ENCODE measurements at regions not wholly inside any gene's neighbourhood (a gene's known extent, or its start where the extent isn't known, plus 50 kb on each side); places are given as distances from the start of the nearest gene placed in this dataset.

- no peak for DNase-seq
These were observed 183.2 kb downstream of the SOX9 start for GRCh38 chr17:72303787-72304733.

GRCh38 chr17:72304859-72305258, 184.0 kb downstream of the SOX9 start:
- no peak for DNase-seq

GRCh38 chr17:72305472-72305871, 184.7 kb downstream of the SOX9 start:
- no peak for DNase-seq

- DNase-seq: no peak
These were observed 185.2 kb downstream of the SOX9 start for GRCh38 chr17:72306037-72306436.

GRCh38 chr17:72307836-72308235, 187.0 kb downstream of the SOX9 start:
- no peak for DNase-seq

- no peak for DNase-seq
These were observed 188.0 kb downstream of the SOX9 start for GRCh38 chr17:72308744-72309385.

- no peak for DNase-seq
These were observed 190.2 kb downstream of the SOX9 start for GRCh38 chr17:72311004-72311403.

- DNase-seq: no peak
These were observed 194.5 kb downstream of the SOX9 start for GRCh38 chr17:72315122-72315913.

GRCh38 chr17:72318131-72318530, 197.3 kb downstream of the SOX9 start:
- DNase-seq: no peak

- no peak for DNase-seq
These were observed 201.1 kb downstream of the SOX9 start for GRCh38 chr17:72321896-72322295.

- DNase-seq: no peak
These were observed 211.5 kb downstream of the SOX9 start for GRCh38 chr17:72332367-72332766.

GRCh38 chr17:72333570-72333969, 212.8 kb downstream of the SOX9 start:
- DNase-seq: no peak

- no peak for DNase-seq
These were observed 213.4 kb downstream of the SOX9 start for GRCh38 chr17:72334205-72334604.

GRCh38 chr17:72336026-72336803, 215.4 kb downstream of the SOX9 start:
- DNase-seq: no peak

GRCh38 chr17:72336804-72337070, 215.9 kb downstream of the SOX9 start:
- DNase-seq: no peak

- DNase-seq: no peak
These were observed 217.5 kb downstream of the SOX9 start for GRCh38 chr17:72338304-72338703.

GRCh38 chr17:72338847-72339790, 218.3 kb downstream of the SOX9 start:
- DNase-seq: no peak

GRCh38 chr17:72340836-72341235, 220.0 kb downstream of the SOX9 start:
- no peak for DNase-seq

- DNase-seq: no peak
These were observed 221.2 kb downstream of the SOX9 start for GRCh38 chr17:72342061-72342460.

- DNase-seq: no peak
These were observed 222.1 kb downstream of the SOX9 start for GRCh38 chr17:72342627-72343527.

GRCh38 chr17:72343911-72344310, 223.1 kb downstream of the SOX9 start:
- DNase-seq: no peak

Data from stimulated activated CD4-positive, alpha-beta T cell treated with anti-CD3 and anti-CD28 coated beads, Interleukin-4, amount 100 ng/mL, for 4 hours (primary cell).